CD14-positive monocyte (primary cell): ENCODE measurements at regions not wholly inside any gene's neighbourhood (a gene's known extent, or its start where the extent isn't known, plus 50 kb on each side); places are given as distances from the start of the nearest gene placed in this dataset.

Source experiments
- DNase-seq, 3 donors: peaks; one replicate each; pipeline ENCODE4 v3.0.0-alpha.2; 2011 to 2022
- H2AFZ ChIP-seq: 2 replicates; pipeline ENCODE4 v1.6.0; 2012; ENCODE audit warnings: mild to moderate bottlenecking, low read depth, low read length, inconsistent platforms; ENCODE audit not compliant: insufficient read depth, poor library complexity, severe bottlenecking
- H3K27ac ChIP-seq, 2 donors: 1 replicate in 1 of 2; 2 replicates in 1 of 2; pipeline ENCODE4 v1.5.1; 2012 to 2013; ENCODE audit warnings: low read length in 2 of 2, control low read depth in 1 of 2, inconsistent platforms in 1 of 2, low read depth in 1 of 2, mild to moderate bottlenecking in 1 of 2
- H3K27me3 ChIP-seq, 2 donors: one replicate each; pipeline versions ENCODE4 v1.6.0 to v1.6.1; 2011 to 2013; ENCODE audit warnings: low read length in 2 of 2; ENCODE audit not compliant: control insufficient read depth in 2 of 2, insufficient read depth in 2 of 2
- H3K36me3 ChIP-seq, 2 donors: replicated peaks in 1 of 2; 1 replicate in 1 of 2; 2 replicates in 1 of 2; pipeline versions ENCODE4 v1.5.1 to v1.6.1; 2012 to 2013; ENCODE audit warnings: low read length in 2 of 2, control low read depth in 1 of 2, inconsistent platforms in 1 of 2, mild to moderate bottlenecking in 1 of 2; ENCODE audit not compliant: insufficient read depth in 2 of 2, control insufficient read depth in 1 of 2
- H3K4me1 ChIP-seq, 2 donors: 1 replicate in 1 of 2; 2 replicates in 1 of 2; pipeline versions ENCODE4 v1.5.1 to v1.6.1; 2012 to 2013; ENCODE audit warnings: low read length in 2 of 2, control low read depth in 1 of 2, inconsistent platforms in 1 of 2, mild to moderate bottlenecking in 1 of 2, moderate library complexity in 1 of 2; ENCODE audit not compliant: insufficient read depth in 2 of 2, control insufficient read depth in 1 of 2
- H3K4me2 ChIP-seq: replicated peaks from 2 replicates; pipeline ENCODE3; 2012; ENCODE audit warnings: low read length, moderate library complexity, mild to moderate bottlenecking; ENCODE audit not compliant: poor library complexity, severe bottlenecking; ENCODE audit errors: extremely low read depth
- H3K4me3 ChIP-seq, 3 experiments: fragments of 200-600 bp in 1 of 3; sonication (generic) in 1 of 3; replicated peaks in 1 of 3; 1 replicate in 2 of 3; 2 replicates in 1 of 3; pipeline ENCODE4 v1.5.1; 2011 to 2013; ENCODE audit warnings: low read length in 3 of 3, mild to moderate bottlenecking in 3 of 3, control low read depth in 2 of 3, low read depth in 2 of 3, inconsistent platforms in 1 of 3, moderate library complexity in 1 of 3
- H3K79me2 ChIP-seq: 2 replicates; pipeline ENCODE4 v1.6.0; 2012; ENCODE audit warnings: mild to moderate bottlenecking, control low read depth, inconsistent platforms, low read length, moderate library complexity; ENCODE audit not compliant: insufficient read depth
- H3K9ac ChIP-seq: 2 replicates; pipeline ENCODE4 v1.6.0; 2017; ENCODE audit warnings: low read length, mild to moderate bottlenecking; ENCODE audit not compliant: insufficient read depth, poor library complexity, severe bottlenecking
- H3K9me3 ChIP-seq, 2 donors: replicated peaks in 1 of 2; 1 replicate in 1 of 2; 2 replicates in 1 of 2; pipeline versions ENCODE4 v1.5.1 to v1.6.1; 2012 to 2013; ENCODE audit warnings: low read length in 2 of 2, control low read depth in 1 of 2; ENCODE audit not compliant: control insufficient read depth in 1 of 2, insufficient read depth in 1 of 2
- H4K20me1 ChIP-seq: 2 replicates; pipeline ENCODE4 v1.6.0; 2012; ENCODE audit warnings: mild to moderate bottlenecking, low read length, control low read depth, moderate library complexity; ENCODE audit not compliant: insufficient read depth
- H3K27ac Mint-ChIP-seq, 7 donors: one replicate each; pipeline ENCODE4 v1.8.0; 2020; ENCODE audit warnings: mild to moderate bottlenecking in 7 of 7, mixed read lengths in 7 of 7, moderate library complexity in 6 of 7, inconsistent platforms in 2 of 7
- H3K27me3 Mint-ChIP-seq, 3 donors: one replicate each; pipeline ENCODE4 v1.8.0; 2021 to 2022; ENCODE audit warnings: low read depth in 3 of 3, mild to moderate bottlenecking in 3 of 3, mixed read lengths in 3 of 3, moderate library complexity in 3 of 3, inconsistent platforms in 1 of 3
- H3K36me3 Mint-ChIP-seq, 2 donors: one replicate each; pipeline ENCODE4 v1.8.0; 2020; ENCODE audit warnings: mixed read lengths in 2 of 2, inconsistent platforms in 1 of 2, mild to moderate bottlenecking in 1 of 2
- H3K4me1 Mint-ChIP-seq: one replicate; pipeline ENCODE4 v1.8.0; 2020; ENCODE audit warnings: mild to moderate bottlenecking, mixed read lengths
- H3K4me3 Mint-ChIP-seq, 2 donors: one replicate each; pipeline ENCODE4 v1.8.0; 2020; ENCODE audit warnings: mild to moderate bottlenecking in 2 of 2, mixed read lengths in 2 of 2, moderate library complexity in 1 of 2
- H3K9me3 Mint-ChIP-seq, 7 donors: one replicate each; pipeline ENCODE4 v1.8.0; 2020 to 2022; ENCODE audit warnings: mixed read lengths in 7 of 7, mild to moderate bottlenecking in 6 of 7, moderate library complexity in 6 of 7, inconsistent platforms in 2 of 7
- WGBS: methylation state at CpG from one replicate; pipeline ENCODE4 v1.1.5; 2013; ENCODE audit warnings: missing lambda C conversion rate; ENCODE audit not compliant: insufficient coverage; 5-methylcytosine and 5-hydroxymethylcytosine counted together
- intact Hi-C, 2 donors: fragments of 100-400 bp; cut with micrococcal nuclease; formaldehyde crosslinking; loops; one replicate each; pipeline versions ENCODE4 v1.15.0 to v1.15.1; 2023
- TF ChIP-seq, protein P1 (sequence below): fragments of 200-600 bp; IDR thresholded peaks from one replicate; pipeline ENCODE4 v1.8.0; 2022; ENCODE audit warnings: antibody characterized with exemption, mild to moderate bottlenecking

DNA sequence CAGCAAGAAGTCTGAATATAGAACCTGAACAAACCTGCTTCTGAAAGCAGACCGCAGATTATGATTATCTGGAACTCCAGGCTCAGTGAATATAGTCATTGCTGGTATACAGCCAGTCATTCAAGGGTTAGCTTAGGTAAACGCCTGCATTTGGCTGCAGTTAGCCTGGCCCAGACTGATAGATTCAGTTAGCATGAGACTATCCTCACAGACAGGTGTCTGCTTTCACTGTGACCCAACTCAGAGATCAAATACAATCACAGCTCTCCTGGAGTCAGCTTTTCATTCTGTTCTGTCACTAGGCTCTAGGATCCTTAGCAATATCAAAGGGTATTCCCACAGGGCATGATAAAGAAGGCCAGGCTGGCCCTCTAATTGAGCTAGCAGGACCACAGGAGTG, 138.6 kb upstream of the PLCXD3 start:
- Histone ChIP-seq H3K4me1 (no peaks in the 10 kb centered on the region), H3K9me3 (no peaks in the 10 kb centered on the region), H3K79me2 (no peaks in the 10 kb centered on the region), H4K20me1 (no peaks in the 10 kb centered on the region), H2AFZ (no peak overlapping the region), H3K4me3 (no peak overlapping the region), H3K27me3 (no peaks in the 10 kb centered on the region), H3K36me3 (no peaks in the 10 kb centered on the region), H3K9ac (no peak overlapping the region), H3K4me2 (no peak overlapping the region), H3K27ac (no peak overlapping the region)
- TF ChIP-seq, protein P1, sequence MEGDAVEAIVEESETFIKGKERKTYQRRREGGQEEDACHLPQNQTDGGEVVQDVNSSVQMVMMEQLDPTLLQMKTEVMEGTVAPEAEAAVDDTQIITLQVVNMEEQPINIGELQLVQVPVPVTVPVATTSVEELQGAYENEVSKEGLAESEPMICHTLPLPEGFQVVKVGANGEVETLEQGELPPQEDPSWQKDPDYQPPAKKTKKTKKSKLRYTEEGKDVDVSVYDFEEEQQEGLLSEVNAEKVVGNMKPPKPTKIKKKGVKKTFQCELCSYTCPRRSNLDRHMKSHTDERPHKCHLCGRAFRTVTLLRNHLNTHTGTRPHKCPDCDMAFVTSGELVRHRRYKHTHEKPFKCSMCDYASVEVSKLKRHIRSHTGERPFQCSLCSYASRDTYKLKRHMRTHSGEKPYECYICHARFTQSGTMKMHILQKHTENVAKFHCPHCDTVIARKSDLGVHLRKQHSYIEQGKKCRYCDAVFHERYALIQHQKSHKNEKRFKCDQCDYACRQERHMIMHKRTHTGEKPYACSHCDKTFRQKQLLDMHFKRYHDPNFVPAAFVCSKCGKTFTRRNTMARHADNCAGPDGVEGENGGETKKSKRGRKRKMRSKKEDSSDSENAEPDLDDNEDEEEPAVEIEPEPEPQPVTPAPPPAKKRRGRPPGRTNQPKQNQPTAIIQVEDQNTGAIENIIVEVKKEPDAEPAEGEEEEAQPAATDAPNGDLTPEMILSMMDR: no peak
- no peaks in the 10 kb centered on the region for H3K36me3 Mint-ChIP-seq
- no peak overlapping the region for H3K4me3 Mint-ChIP-seq
- DNase-seq: no peak
- no CpG with 5 or more reads among the region's 2 CpGs for WGBS
- H3K27me3 Mint-ChIP-seq: peaks cover 0 to 1% (median 0%) of the 10 kb centered on the region in 3 donors
- intact Hi-C loops: no loop called here
- no peak overlapping the region for H3K27ac Mint-ChIP-seq
- H3K9me3 Mint-ChIP-seq: peaks cover 0 to 5% (median 0%) of the 10 kb centered on the region in 7 donors
- H3K4me1 Mint-ChIP-seq: no peaks in the 10 kb centered on the region

DNA sequence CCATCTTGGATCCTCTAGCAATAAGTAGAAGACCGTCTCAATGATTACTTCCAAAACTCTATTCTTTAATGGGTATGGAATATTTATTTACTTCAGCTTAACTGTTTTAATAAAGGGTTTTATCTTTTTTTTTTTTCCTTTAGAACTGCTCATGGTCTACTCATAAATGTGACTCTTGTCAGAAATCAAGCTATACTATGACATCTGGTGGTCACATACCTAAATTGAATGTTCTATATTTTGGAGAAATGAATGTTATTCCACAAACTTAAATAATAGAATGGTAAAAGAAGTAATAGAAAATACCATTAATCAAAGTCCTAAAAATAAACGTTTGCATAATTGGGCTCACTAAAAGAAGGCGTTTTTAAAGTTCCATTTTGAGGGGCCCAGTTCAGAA, 131.2 kb upstream of the PLCXD3 start:
- WGBS: no CpG with 5 or more reads among the region's 3 CpGs
- H3K9ac ChIP-seq: no peak overlapping the region
- TF ChIP-seq, protein P1: no peak
- no peaks in the 10 kb centered on the region for H3K9me3 ChIP-seq
- Mint-ChIP-seq H3K36me3 (no peaks in the 10 kb centered on the region), H3K4me1 (no peaks in the 10 kb centered on the region), H3K27me3 (peaks cover 0 to 6% (median 1%) of the 10 kb centered on the region in 3 donors), H3K4me3 (no peak overlapping the region), H3K9me3 (peaks cover 0 to 4% (median 0%) of the 10 kb centered on the region in 7 donors), H3K27ac (no peak overlapping the region)
- no peaks in the 10 kb centered on the region for H3K79me2 ChIP-seq
- intact Hi-C loops: no loop called here
- no peaks in the 10 kb centered on the region for H3K27me3 ChIP-seq
- no peak overlapping the region for H3K4me2 ChIP-seq
- no peaks in the 10 kb centered on the region for H3K36me3 ChIP-seq
- no peak for DNase-seq
- H2AFZ ChIP-seq: no peak overlapping the region
- H3K4me3 ChIP-seq: no peak overlapping the region
- H3K4me1 ChIP-seq: no peaks in the 10 kb centered on the region
- no peaks in the 10 kb centered on the region for H4K20me1 ChIP-seq
- H3K27ac ChIP-seq: no peak overlapping the region
